ENCODE measurements at regions not wholly inside any gene's neighbourhood (a gene's known extent, or its start where the extent isn't known, plus 50 kb on each side); places are given as distances from the start of the nearest gene placed in this dataset.

DNA sequence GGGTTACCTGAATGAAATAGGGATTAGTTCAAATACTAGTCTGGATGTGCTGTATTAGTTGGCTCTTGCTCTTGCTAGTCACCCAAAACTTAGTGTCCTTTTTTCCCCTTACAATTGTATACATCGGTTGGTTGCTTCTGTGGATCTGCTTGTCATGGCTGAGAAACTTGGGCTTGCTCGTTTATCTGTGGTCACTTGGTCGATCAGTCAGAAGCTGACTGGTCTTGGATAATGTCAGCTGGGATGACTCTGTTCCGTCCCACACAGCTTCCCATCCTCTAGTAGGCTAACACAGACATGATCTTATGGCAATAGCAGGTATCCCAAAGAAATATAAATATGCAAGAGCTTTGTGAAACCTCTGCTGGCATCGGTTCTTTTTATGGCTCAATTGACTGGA, 807.4 kb downstream of the MAT2B start:
- in situ Hi-C loops (cut with HindIII; ENCODE audit: extremely low pct_ligation_motif_present, low pct_unique_long_range_greater_than_20kb), result no loop called here
- no peaks in the 10 kb centered on the region for H3K4me1 ChIP-seq (ENCODE audit: insufficient read depth, low read length)
- CTCF ChIA-PET (ENCODE audit: low intra/inter-chr PET ratio, low total read pairs), result no interaction called here
- DNase-seq (ENCODE audit: low spot score) (no peak), FAIRE-seq (no peak), ATAC-seq (no peak)
- no peaks in the 10 kb centered on the region for H4K20me1 ChIP-seq (ENCODE audit: insufficient read depth, low read length)
- TF ChIP-seq RARA (CRISPR knock-in tag; IDR thresholded peaks at IDR 0.05), result no peak
- TF ChIP-seq ZNF263 (CRISPR knock-in tag; IDR thresholded peaks at IDR 0.05), result no peak
- TF ChIP-seq, protein P1, sequence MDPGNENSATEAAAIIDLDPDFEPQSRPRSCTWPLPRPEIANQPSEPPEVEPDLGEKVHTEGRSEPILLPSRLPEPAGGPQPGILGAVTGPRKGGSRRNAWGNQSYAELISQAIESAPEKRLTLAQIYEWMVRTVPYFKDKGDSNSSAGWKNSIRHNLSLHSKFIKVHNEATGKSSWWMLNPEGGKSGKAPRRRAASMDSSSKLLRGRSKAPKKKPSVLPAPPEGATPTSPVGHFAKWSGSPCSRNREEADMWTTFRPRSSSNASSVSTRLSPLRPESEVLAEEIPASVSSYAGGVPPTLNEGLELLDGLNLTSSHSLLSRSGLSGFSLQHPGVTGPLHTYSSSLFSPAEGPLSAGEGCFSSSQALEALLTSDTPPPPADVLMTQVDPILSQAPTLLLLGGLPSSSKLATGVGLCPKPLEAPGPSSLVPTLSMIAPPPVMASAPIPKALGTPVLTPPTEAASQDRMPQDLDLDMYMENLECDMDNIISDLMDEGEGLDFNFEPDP (CRISPR knock-in tag; conservative IDR thresholded peaks at IDR 0.05), result no peak
- TF ChIP-seq, protein P2, sequence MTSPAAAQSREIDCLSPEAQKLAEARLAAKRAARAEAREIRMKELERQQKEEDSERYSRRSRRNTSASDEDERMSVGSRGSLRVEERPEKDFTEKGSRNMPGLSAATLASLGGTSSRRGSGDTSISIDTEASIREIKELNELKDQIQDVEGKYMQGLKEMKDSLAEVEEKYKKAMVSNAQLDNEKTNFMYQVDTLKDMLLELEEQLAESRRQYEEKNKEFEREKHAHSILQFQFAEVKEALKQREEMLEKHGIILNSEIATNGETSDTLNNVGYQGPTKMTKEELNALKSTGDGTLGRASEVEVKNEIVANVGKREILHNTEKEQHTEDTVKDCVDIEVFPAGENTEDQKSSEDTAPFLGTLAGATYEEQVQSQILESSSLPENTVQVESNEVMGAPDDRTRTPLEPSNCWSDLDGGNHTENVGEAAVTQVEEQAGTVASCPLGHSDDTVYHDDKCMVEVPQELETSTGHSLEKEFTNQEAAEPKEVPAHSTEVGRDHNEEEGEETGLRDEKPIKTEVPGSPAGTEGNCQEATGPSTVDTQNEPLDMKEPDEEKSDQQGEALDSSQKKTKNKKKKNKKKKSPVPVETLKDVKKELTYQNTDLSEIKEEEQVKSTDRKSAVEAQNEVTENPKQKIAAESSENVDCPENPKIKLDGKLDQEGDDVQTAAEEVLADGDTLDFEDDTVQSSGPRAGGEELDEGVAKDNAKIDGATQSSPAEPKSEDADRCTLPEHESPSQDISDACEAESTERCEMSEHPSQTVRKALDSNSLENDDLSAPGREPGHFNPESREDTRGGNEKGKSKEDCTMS (CRISPR knock-in tag; conservative IDR thresholded peaks at IDR 0.05), result no peak
- TF ChIP-seq, protein P3, sequence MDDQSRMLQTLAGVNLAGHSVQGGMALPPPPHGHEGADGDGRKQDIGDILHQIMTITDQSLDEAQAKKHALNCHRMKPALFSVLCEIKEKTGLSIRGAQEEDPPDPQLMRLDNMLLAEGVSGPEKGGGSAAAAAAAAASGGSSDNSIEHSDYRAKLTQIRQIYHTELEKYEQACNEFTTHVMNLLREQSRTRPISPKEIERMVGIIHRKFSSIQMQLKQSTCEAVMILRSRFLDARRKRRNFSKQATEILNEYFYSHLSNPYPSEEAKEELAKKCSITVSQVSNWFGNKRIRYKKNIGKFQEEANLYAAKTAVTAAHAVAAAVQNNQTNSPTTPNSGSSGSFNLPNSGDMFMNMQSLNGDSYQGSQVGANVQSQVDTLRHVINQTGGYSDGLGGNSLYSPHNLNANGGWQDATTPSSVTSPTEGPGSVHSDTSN (CRISPR knock-in tag; IDR thresholded peaks at IDR 0.05; ENCODE audit: borderline replicate concordance), result no peak
- TF ChIP-seq ZNF788 (CRISPR knock-in tag; IDR thresholded peaks at IDR 0.05; ENCODE audit: borderline replicate concordance), result no peak
- no peak for TF ChIP-seq ZNF569 (CRISPR knock-in tag; IDR thresholded peaks at IDR 0.05; ENCODE audit: borderline replicate concordance)
- TF ChIP-seq FOXA3 (CRISPR knock-in tag; IDR thresholded peaks at IDR 0.05), result no peak
- TF ChIP-seq ZNF224 (CRISPR knock-in tag; IDR thresholded peaks at IDR 0.05), result no peak
- TF ChIP-seq ATF7 (IDR thresholded peaks at IDR 0.05), result no peak
- TF ChIP-seq ATF7 (CRISPR knock-in tag; IDR thresholded peaks at IDR 0.05), result no peak
- TF ChIP-seq NKX3-1 (CRISPR knock-in tag; IDR thresholded peaks at IDR 0.05), result no peak
- H3K36me3 ChIP-seq (replicated peaks in 1 of 2; ENCODE audit: control insufficient read depth in 1 of 2, insufficient read depth in 2 of 2, low read length in 2 of 2), result no peaks in the 10 kb centered on the region
- peaks cover 35% of the 10 kb centered on the region for H3K9me3 ChIP-seq (ENCODE audit: low read length)
- no peaks in the 10 kb centered on the region for H3K79me2 ChIP-seq (ENCODE audit: insufficient read depth, low read length)
- H3K4me3 ChIP-seq (replicated peaks in 1 of 3; ENCODE audit: insufficient read depth in 1 of 3, low read depth in 2 of 3, low read length in 3 of 3), result no peak overlapping the region
- H3K27me3 ChIP-seq (ENCODE audit: control insufficient read depth in 1 of 2, insufficient read depth in 2 of 2, low read length in 2 of 2), result no peaks in the 10 kb centered on the region
- no peak overlapping the region for H3K27ac ChIP-seq (ENCODE audit: extremely low read length, insufficient read depth, low read length)
- BruUV-seq (replicated peaks), result no TSS peak
- no peak overlapping the region for H3K4me2 ChIP-seq (ENCODE audit: low read depth, low read length)
- intact Hi-C loops (cut with micrococcal nuclease; ENCODE audit: unreplicated experiment), result no loop called here
- POLR2A ChIA-PET, result no interaction called here
- no peak overlapping the region for H3K9ac ChIP-seq (ENCODE audit: insufficient read depth, low read depth, low read length)
- WGBS (ENCODE audit: low lambda C conversion rate), result 0% methylated on average over 5 of the region's 5 CpGs
- no peak overlapping the region for H2AFZ ChIP-seq (ENCODE audit: low read length)
